ENCODE measurements at regions not wholly inside any gene's neighbourhood (a gene's known extent, or its start where the extent isn't known, plus 50 kb on each side); places are given as distances from the start of the nearest gene placed in this dataset.

DNA sequence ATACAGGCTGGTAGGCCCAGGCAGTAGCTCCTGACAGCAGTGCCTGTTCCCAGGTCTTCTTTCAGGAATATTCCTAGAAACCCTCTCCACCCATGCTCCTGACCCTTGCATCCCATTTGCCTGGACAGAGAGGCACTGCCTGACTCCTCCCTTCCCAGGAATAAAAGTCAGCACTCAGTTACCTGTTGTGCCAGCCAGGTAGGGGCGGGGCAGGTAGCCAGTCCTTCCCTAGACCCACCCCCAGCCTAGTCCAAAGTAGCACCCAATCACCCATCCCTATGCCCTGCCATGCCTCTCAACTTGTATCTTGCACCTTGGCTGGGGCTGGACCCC, 129.9 kb downstream of the MRPL14 start:
- DNase-seq, result no peak

DNA sequence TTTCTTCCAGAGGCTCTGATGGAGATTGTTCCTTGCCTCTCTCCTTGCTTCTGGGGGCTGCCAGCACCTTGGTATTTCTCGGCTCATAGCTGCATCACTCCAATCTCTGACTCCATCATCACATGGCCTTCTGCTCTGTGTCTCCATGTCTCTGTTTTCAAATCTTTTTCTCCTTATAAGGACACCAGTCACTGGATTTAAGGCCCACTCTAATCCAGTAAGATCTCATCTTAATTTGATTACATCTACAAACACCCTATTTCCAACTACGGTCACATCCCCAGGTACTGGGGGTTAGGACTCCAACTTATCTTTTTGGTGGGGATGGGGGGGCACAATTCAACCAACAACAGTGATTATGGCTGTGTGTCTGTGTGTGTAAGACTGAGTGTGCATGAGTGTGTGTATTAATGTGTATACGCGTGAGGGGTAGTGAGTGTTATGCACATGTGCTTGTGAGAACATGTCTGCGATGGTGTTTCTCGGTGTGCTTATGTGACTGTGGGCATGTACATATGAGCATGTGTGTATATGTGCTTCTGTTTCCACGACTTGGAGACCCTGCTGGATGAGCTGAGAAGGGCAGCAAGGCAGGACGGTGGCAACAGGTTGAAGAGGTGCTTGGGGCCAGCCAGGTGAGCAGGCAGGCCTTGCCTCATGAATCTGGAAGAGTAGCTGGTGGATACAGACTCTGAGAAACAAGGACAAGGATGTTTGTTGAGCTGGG, 130.5 kb downstream of the MRPL14 start:
- no peak for DNase-seq

DNA sequence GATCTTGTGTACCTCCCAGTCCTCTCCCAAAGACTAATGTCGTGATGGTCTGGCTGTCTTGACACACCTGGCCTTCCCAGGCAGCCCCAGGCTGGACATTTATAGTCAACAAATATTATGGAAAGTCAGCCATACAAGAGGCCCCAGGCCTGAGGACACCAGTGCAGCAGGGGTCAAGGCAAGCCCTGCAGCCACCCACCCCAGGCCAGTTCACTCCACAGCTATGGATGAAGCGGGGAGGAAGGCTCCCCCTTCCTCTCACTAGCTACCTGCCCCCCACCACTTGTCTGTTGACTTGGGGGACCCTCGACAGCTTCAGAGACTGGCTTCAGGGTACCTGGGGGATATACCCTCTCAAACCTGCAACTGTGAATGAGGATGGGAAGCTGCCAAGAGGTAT, 132.1 kb downstream of the MRPL14 start:
- no peak for DNase-seq

DNA sequence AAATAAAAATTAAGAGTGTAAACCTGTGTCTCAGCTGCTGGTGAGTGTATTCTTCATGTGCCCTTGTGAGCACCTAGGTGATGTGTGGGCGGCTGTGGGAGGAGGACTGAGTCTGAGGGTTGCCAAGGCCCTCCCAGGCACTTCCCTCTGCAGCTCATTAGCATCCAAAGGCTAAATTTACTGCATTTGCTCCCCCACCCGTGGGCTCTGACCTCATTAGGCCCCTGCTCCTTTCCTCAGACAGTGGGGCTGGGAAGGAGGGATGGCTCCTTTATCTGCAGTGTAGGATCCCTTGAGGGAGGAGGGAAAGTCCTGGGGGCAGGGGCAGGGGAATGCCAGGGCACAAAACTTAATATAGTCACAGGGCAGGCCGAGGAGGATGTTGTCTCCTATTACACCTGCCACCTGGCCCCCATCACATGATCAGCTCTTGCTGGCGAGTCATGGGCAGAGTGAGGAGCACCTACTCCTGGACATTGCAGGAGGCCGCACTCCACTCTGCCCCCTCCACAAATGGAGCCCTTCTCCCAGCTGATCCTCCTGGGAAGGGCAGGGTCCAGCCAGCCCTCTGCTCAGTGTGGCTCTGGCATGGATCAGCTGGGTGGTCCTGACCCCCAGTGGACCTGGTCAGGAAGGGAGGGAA, 133.2 kb downstream of the MRPL14 start:
- no peak for DNase-seq

DNA sequence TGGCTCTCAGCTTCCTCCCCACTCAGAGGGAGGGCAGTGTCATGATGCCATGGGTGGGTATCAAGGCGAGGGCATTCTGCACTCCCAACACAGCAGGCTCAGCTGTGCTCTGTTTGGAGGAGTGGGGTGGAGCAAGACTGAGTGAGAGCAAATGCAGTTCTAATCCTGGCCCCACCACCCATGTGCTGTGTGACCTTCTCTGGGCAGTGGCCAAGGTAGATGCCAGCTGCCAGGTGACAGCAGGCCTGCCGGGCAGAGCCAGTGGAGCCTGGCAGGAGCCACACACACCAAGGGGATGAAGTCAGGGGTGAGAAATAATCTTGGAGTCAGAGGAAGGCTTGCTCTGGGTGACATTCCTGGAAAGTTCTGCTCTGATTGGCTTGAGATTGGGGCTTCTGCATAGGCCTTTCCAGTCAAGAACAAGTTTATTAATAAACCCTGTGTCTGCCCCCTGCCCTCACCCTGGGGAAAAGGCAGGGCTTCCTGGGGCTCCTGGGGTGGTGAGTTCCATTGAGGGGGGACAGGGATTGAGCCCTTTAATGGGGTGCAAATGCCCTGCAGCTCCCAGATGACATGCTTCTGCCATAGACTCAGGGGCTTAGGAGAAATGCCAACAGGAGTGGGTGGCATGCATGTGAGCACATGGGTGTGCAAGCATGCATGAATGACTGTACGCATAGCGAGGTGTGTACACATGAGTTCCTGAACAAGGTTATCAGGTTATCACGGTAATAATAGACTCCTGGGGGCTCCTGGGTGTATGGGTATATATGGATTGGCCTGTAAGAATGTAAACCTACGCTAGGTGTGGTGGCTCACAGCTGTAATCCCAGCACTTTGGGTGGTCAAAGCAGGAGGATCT, 134.2 kb downstream of the MRPL14 start:
- no peak for DNase-seq

DNA sequence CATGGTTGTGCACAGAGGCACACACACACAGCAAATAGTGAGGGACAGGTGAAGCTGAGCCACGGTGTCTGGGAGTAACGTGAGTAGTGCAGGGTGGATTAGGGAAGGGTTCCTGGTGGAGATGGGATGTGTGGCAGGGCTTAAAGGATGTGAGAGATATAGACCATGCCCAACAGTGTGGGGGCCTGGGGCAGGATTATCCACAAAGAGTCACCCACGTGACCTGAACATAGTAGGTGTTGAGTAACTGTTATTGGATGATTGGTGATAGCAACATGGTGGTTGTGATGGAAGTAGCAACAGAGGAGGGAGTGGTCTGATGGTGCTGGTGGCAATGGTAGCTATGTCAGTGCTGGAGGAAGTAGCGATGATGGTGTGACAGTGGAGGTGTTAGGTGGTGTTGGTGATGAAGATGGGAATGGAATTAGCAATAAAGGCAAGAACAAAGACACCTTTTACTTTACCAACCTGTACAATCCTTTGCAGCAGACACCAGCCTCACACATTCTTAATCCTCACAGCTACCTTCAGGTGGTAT, 135.1 kb downstream of the MRPL14 start:
- DNase-seq, result no peak

DNA sequence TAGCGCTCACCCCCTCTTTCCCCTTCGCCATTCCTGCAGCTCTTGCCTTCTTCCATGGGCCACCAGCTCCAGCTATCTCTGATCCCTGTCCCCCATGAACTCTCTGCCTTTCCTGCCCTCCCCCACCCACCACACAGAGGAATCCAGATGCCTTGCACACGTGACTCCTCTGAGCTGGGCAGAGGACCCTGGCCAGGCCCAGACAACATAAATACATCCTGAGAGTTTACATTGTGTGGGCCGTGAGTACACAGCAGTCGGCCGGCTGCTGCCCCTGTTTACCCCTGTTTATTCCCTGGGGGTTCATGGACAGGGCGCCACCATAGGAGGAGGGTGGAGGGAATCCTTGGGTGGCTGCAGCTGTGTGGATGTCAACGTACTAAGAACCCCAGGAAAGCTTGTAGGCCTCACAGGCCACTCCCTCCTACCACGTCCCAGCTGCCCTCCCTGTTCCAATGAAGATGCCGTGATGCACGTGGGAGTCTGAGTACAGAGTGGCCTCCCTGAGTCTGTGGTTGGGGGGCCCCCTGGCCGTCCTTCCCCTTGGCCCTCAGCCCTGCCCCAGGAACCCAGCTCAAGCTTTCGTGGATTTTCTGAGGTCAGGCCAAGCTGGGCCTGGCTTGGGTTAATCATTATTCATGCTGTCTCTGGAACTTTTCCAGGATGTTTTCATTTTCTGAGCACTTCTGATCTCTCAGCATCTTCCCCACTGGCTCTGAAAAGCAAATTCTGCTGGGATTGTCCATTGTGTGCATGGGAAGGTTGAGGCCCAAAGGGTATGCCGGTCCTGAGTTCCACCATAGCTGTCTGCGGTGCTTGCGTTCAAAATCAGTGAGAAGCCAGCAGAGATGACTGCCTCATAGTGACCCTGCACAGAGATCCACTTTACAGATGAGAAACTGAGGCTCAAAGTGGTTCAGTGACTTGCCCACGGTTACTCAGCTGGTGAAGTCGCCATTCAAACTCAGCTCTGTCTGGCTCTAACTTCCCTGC, 136.3 kb downstream of the MRPL14 start:
- no peak for DNase-seq

DNA sequence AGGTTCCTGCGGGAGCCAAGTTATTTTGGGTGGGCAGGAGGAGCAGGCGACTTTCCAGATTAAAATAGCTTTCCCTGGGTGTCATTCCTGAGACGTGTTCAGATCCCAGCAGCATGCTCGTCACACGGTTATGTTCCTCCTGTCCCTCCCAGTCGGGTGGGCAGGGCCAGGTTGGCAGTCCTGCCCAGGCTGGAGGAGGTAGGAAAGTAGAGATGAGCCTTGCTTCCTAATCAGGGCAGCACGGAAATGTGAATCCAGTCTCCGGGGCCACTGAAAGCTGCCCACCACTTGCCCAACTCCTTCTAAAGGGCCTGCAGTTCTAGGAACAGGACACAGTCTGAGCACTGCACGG, 137.0 kb downstream of the MRPL14 start:
- DNase-seq, result no peak

DNA sequence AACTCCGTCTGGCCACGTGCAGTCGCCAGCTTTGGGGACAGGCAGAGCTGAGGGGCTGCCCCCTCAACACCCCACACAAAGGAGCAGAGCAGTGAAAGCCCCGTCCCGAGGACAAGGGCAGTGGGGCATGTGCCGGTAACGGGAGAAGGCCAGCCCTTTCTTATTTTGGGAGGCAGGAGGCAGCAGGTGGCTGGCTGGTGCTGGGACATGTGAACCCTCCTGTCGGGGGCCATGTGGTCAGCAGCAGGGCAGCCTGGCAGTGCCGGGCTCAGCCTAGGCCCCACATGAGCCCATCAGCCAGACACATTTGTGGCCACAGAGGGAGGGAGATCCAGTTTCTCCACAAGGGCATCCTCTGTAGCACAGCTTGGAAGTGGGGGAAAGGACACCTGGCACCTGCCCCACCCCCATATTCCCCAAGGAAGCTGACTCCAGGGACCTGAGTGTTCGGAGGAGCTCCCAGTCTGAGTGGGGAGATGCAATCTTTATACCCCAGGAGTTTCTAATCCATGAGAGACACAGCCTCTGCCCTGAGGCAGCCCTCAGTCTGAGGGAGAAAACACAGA, 137.6 kb downstream of the MRPL14 start:
- DNase-seq, result no peak

DNA sequence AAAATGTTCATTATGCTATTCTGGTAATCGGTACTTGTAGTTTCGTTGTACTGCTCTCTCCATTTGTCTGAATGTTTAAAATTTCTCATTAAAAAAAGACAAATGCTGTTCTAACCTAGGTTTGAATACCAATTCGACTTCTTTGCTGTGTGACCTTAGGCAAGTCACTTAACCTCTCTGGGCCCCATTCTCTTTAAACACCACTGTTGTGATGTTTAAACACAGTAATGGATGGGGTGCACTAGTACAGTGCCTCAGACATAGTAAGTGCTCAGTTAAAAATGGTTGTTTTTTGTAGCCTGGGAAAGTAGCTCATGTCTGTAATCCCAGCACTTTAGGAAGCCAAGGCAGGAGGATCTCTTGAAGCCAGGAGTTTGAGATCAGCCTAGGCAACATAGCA, 138.5 kb downstream of the MRPL14 start:
- DNase-seq, result no peak

DNA sequence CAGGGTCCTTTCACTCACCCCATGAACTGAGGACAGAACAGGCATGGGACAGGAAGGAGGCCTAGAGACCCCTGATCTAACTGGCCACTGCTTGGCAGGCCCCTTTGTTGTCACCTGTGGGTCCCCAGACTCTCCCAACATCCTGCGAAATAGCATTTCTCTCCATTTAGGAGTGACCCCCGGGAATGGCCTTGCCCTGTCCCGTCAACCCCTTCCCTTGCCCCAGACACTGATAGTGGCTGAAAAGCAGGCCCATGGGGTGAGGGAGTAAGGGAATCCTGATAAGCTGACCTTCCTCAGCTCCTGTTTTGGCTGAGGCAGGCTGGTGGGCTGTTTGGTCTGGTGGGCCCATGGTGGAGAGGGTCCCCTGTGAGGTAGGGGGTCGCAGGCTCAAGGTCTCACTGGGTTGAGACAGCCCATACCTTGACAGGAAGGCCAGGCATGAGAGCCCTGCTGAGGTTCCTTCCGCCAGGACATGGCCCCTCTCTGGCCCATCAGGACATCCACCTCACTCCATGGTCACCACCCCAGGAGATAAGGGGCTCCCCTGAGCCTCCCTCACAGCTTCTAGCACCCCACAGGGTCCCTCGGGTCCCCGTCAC, 139.3 kb downstream of the MRPL14 start:
- no peak for DNase-seq

DNA sequence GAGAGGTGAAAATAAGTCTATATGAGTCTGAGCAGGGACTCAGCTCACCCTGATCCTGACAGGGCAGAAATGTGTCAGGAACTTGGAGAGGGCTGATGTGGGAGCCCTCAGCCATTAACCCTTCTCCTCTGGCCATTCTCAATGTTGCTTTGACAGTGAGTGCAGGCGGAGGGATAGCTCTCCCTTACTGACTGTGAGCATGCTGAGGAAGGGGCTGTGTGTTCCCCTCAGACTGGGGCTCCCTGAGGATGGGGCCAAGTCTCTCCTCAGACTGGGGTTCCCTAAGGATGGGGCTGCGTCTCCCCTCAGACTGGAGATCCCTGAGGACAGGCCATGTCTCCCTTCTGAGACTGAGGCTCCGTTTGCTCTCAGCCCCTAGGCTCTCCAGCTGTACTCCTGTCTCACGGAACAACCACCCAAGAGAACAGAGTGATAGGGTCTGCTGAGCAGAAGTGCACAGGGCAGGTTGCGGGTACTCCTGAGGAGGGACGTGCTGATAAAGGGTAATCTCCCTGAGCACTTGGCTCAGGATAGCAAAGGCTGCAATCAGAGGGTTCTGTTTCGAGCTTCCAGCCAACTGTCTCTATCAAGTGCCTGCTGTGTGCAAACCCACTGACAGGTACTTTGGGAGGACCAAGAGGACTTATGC, 141.0 kb downstream of the MRPL14 start:
- DNase-seq, result no peak

DNA sequence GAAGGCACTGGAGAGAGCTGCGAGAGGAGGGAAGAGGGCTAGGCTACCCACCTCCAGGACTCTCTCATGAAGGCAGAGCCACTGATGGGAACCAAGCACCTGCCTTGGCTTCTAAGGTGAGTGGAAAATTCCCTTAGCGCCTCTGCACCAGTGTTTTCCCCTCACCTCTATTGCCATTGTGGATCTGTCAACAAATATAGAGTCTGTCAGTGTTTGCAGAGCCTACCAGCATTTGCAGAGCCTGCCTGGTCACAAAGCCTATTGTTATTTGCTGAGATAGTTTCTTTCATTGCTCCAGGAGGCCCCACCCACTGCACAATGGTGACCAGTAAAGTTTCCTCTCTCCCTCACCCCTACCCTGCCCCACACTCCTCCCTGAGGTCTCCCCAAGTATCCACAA, 141.9 kb downstream of the MRPL14 start:
- DNase-seq, result no peak

DNA sequence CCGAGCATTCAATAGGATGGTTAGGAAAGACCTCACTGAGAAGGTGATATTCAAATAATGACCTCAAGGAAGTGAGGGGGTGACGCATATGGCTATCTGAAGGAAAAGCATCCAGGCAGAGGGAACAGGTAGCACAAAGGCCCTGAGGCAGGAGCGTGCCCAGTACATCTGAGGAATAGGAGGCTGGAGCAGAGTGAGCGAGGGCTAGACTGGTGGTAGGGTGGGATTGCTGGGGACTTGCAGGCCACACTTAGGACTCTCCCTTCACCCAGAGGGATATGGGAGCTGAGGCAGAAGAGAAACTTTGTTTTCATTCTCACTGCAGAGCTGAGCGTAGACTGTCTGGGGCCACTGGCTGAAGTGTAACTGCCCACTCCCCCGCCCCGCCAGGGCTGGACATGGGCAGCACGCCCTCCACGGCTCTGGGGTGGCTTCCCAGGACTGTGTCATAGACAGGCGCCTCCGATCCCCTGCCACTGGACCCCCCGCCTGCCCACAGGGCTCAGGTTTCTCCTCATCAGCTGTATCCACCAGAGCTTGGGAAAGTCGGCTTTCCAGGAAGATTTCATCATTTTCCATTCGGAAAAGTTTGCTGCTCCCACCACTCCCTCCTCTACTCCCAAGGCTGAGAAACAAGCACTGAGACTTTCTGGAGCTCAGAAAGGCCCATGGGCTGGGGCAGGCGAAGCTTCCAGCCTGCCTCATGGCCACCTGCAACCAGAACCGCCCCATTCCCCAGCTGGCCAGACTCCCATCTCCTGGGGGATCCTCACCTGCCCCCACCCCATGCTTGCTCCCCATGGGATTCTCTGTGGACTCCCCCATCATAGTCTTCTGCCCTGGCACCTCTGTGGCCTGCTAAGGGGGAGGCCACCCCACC, 142.6 kb downstream of the MRPL14 start:
- DNase-seq, result no peak

DNA sequence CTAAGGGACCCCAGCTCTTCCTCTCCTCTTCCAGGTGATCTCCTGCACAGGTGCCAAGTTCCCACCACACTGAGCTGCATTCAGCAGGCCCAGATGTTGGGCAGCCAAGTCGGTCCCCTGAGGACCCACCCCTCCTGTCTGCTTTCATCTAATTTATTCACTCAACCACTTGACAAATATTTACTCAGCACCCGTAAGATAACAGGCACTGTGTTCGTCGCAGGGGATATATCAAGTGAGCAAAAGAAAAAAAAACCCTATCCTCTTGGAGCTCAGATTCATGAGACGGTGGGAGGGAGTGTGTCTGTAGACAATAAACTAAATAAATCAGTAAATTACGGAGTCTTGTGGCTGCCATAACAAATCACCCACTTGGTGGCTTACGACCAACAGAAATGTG, 143.6 kb downstream of the MRPL14 start:
- DNase-seq, result no peak

DNA sequence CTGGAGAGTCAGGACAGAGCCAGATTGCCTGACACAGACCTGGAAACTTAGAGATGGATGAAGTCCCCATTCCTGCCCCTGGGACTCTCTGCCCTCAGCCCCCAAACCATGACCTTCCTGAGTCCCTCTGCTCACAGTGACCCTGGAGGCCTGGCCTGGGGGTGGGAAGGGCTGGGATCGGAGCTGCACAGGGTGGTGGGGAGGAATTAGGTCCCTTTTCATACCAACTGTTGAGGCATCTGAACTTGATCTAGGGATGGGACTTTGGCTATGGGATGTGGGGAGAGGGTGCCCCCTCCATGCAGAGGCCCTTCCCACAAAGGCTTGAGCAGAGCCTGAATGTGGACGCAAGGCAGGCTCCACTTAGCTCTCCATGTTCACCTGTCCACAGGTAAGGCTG, 144.1 kb downstream of the MRPL14 start:
- no peak for DNase-seq

DNA sequence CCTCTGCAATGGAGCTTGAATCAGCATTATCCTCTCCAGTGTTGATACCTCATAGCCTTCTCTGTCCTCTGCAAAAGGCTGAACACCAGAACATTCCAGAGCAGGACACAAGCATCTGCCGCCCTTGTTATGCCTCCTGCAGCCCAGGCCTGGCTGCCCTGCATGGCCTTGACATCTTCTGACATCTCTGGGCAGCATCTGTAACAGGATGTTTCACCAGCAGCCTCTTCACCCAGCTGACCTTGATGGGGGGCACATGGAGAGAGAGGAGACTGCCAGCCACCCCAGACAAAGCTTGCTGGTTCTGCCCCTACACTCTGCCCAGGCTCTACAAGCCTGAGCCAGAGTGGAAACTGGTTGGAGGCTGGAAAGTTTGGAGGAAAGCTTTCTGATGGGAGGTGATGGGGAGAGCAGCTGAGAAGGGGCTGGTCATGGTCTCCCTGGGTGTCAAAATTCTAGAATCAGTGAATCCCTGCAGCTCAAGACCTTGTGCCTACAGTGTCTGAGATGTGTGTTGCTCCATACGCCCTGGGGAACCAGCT, 145.1 kb downstream of the MRPL14 start:
- DNase-seq, result no peak

DNA sequence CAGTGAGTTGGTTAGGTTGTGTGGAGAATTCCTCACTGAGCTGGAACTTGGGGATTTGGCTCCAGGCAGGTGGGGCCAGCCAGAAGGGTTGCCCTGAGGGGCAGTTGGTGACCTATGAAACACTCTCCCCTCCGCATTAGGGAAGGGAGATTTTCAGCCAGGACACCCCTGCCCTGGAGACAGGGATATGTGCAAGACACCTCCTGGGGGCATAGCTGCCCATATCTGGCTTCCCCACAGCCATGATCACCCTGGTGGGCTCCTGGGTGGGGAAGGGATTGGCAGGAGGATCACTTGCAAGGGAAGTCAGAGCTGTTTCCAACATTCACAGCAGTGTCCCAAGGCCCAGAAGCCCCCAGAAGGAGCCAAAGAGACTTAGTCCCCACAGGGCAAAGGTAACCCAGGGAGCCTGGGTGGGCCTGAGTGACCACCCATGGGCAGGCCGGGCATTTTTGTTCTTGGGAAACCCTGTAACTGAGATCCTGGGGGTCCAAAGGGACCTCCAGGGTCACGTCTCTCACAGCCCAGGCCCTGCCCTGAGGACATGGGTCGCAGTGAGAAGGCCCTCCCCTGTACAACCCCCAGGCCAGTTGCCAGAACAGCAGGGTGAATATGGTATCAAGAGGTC, 145.8 kb downstream of the MRPL14 start:
- no peak for DNase-seq

DNA sequence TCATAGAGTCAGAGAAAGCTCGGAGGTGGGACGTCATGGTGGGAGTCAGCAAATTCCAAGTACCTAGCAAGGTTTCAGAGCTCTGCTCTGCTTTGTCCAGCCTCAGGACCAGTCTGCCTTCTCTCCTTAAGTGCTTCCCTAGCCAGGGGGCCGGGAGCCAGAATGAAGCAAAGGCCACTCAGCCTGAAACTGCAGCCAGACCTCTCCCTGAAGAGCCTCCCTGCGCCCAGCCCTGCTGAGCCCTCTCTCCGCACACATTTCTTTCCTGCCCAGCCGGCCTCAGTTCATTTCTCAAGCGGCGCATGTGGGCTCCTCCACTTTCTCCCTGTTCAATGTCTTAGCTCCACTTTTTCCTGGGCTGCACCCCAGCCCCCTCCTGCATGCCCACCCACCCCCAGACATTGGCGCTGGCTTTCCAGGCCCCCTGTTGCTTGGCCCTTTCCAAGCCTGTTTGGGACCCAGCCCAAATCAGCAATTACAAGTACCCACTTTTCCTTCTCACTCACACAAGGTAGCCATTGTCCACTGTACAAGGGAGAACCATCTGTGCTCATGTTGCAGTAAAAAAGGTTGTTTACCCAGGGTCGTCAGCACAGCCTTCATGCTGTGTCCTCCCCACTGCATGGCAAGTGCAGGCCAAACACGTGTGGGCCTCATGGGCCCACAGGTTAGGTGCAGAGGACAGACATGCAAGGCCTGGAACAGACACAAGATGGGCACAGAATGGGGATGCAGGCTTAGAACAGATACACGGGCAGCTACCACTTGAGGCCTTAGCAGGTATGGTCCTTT, 147.1 kb downstream of the MRPL14 start:
- DNase-seq, result no peak

All from NCI-H2227 treated with DMSO at 0.1 percent for 48 hours (cell line).